Neuron (in vitro differentiated cells): ENCODE measurements at regions not wholly inside any gene's neighbourhood (a gene's known extent, or its start where the extent isn't known, plus 50 kb on each side); places are given as distances from the start of the nearest gene placed in this dataset.
"Not testable (repeated sequence)": the region's sequence is repeated elsewhere in the genome, so short reads cannot be mapped to it uniquely, and the experiment has no call there.

Experiments
- H2AFZ ChIP-seq: one replicate; pipeline ENCODE4 v1.6.1; 2013; ENCODE audit warnings: low read depth, mild to moderate bottlenecking, inconsistent platforms, low read length, moderate library complexity
- H3K27me3 ChIP-seq: one replicate; pipeline ENCODE4 v1.6.1; 2013; ENCODE audit warnings: low read length; ENCODE audit not compliant: insufficient read depth
- H3K36me3 ChIP-seq: one replicate; pipeline ENCODE4 v1.6.1; 2013; ENCODE audit warnings: low read length; ENCODE audit not compliant: insufficient read depth
- H3K4me1 ChIP-seq: one replicate; pipeline ENCODE4 v1.6.1; 2013; ENCODE audit warnings: low read length; ENCODE audit not compliant: insufficient read depth
- H3K4me3 ChIP-seq: 2 replicates; pipeline ENCODE4 v1.5.1; 2013; ENCODE audit warnings: mild to moderate bottlenecking, low read length, moderate library complexity
- H3K9me3 ChIP-seq: one replicate; pipeline ENCODE4 v1.6.1; 2013; ENCODE audit warnings: low read length

GRCh38 chr3:176058856-176059255, 1138.4 kb downstream of the TBL1XR1 start:
- Histone ChIP-seq H3K9me3 (no peaks in the 10 kb centered on the region), H3K4me1 (no peaks in the 10 kb centered on the region), H3K4me3 (no peak overlapping the region), H2AFZ (no peak overlapping the region), H3K36me3 (no peaks in the 10 kb centered on the region), H3K27me3 (no peaks in the 10 kb centered on the region)

- H3K4me3 ChIP-seq = no peak overlapping the region
Observed at GRCh38 chr3:176055836-176056235, 1141.4 kb downstream of the TBL1XR1 start.

DNA sequence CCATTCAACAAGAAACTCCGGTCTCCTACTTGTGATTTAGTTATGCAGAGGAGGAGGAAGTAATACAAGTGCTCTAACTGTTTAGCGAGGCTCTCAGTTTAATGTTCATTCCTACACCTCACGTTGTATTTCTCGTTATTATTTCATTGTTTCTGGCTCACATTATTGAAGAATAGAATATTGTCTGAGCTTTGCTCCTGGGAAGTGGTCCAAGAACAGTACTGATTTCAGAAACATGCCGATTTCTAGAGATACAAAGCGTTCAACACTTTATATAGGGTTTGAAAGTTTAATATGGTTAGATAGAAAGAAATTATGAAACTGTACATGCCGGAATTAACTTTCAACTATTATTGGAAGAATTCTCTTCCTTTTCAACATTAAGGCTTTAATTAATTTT, 1145.5 kb downstream of the TBL1XR1 start:
- no peak overlapping the region for H3K4me3 ChIP-seq
- H3K9me3 ChIP-seq = no peaks in the 10 kb centered on the region
- no peaks in the 10 kb centered on the region for H3K4me1 ChIP-seq
- no peaks in the 10 kb centered on the region for H3K27me3 ChIP-seq
- H3K36me3 ChIP-seq = no peaks in the 10 kb centered on the region
- H2AFZ ChIP-seq = no peak overlapping the region

More at GRCh38 chr3:176055836-176056235, 1141.4 kb downstream of the TBL1XR1 start:
- H3K27me3 ChIP-seq = no peaks in the 10 kb centered on the region
- H3K9me3 ChIP-seq = no peaks in the 10 kb centered on the region
- no peaks in the 10 kb centered on the region for H3K4me1 ChIP-seq
- H3K36me3 ChIP-seq = no peaks in the 10 kb centered on the region
- no peak overlapping the region for H2AFZ ChIP-seq

- no peak overlapping the region for H3K4me3 ChIP-seq
- no peak overlapping the region for H2AFZ ChIP-seq
- H3K36me3 ChIP-seq = no peaks in the 10 kb centered on the region
- H3K9me3 ChIP-seq = no peaks in the 10 kb centered on the region
- no peaks in the 10 kb centered on the region for H3K27me3 ChIP-seq
- H3K4me1 ChIP-seq = no peaks in the 10 kb centered on the region
Observed at GRCh38 chr3:176046703-176047102, 1150.6 kb downstream of the TBL1XR1 start.

DNA sequence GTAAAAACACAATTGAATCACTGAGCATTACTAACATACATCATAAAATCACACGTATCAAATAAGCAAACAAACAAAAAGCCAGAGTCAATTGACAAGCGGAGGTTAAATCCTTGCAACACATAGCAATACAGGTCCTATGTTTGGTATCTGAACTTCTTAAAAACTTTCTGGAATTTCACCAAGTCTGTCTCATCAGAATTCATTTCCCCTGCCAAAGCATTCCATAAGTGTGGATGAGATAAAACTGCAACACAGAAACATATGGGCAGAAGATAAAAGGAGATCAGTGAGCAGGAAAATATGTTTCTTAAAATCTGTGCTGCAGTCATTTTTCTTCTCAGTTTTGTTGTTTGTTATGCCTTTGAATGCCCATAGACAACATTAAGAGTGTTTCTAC, 1155.5 kb downstream of the TBL1XR1 start:
- Histone ChIP-seq H3K36me3 (no peaks in the 10 kb centered on the region), H3K27me3 (no peaks in the 10 kb centered on the region), H3K4me1 (no peaks in the 10 kb centered on the region), H2AFZ (peak overlapping the region; percentile 43), H3K9me3 (no peaks in the 10 kb centered on the region), H3K4me3 (no peak overlapping the region)

GRCh38 chr3:176041185-176041584, 1156.1 kb downstream of the TBL1XR1 start:
- no peaks in the 10 kb centered on the region for H3K4me1 ChIP-seq
- no peak overlapping the region for H2AFZ ChIP-seq
- H3K27me3 ChIP-seq = no peaks in the 10 kb centered on the region
- no peak overlapping the region for H3K4me3 ChIP-seq
- H3K9me3 ChIP-seq = no peaks in the 10 kb centered on the region
- no peaks in the 10 kb centered on the region for H3K36me3 ChIP-seq

- Histone ChIP-seq H3K4me1 (no peaks in the 10 kb centered on the region), H3K9me3 (no peaks in the 10 kb centered on the region), H3K4me3 (no peak overlapping the region), H3K27me3 (no peaks in the 10 kb centered on the region), H2AFZ (no peak overlapping the region), H3K36me3 (no peaks in the 10 kb centered on the region)
Observed at GRCh38 chr3:176037636-176038035, 1159.6 kb downstream of the TBL1XR1 start.

DNA sequence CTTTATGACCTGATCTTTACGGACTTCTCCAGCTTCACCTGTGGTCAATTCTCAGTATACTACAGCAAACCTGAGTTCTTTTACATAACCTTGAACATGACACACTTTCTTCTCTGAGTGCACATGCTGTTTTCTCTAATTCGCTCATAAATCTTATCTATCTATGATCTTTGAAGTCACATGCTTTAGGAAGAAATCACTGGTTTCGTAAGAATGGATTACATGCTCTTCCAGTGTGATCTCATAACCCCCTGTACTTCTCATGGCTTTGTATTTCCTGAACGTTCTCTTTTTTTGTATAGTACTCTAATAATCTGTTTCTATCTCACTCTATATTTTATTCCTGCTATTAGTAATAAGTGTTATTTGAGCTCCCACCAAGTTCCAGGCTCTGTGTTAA, 1165.2 kb downstream of the TBL1XR1 start:
- H3K27me3 ChIP-seq = no peaks in the 10 kb centered on the region
- no peak overlapping the region for H3K4me3 ChIP-seq
- H3K9me3 ChIP-seq = no peaks in the 10 kb centered on the region
- H3K36me3 ChIP-seq = no peaks in the 10 kb centered on the region
- no peak overlapping the region for H2AFZ ChIP-seq
- no peaks in the 10 kb centered on the region for H3K4me1 ChIP-seq

DNA sequence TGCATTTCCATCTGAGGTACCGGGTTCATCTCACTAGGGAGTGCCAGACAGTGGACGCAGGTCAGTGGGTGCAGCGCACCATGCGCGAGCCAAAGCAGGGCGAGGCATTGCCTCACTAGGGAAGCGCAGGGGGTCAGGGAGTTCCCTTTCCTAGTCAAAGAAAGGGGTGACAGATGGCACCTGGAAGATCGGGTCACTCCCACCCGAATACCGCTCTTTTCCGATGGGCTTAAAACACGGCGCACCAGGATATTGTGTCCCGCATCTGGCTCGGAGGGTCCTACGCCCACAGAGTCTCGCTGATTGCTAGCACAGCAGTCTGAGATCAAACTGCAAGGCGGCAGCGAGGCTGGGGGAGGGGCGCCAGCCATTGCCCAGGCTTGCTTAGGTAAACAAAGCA, 1157.1 kb downstream of the NAALADL2 start:
- H3K9me3 ChIP-seq, H2AFZ ChIP-seq, H3K27me3 ChIP-seq, H3K36me3 ChIP-seq, H3K4me3 ChIP-seq, H3K4me1 ChIP-seq: not testable (repeated sequence)

GRCh38 chr3:176015228-176015627, 1156.1 kb downstream of the NAALADL2 start:
- not testable (repeated sequence) for H3K9me3 ChIP-seq

GRCh38 chr3:176009256-176009655, 1150.1 kb downstream of the NAALADL2 start:
- no peaks in the 10 kb centered on the region for H3K9me3 ChIP-seq
- H3K27me3 ChIP-seq = no peaks in the 10 kb centered on the region
- no peak overlapping the region for H3K4me3 ChIP-seq
- H3K4me1 ChIP-seq = no peaks in the 10 kb centered on the region
- H3K36me3 ChIP-seq = no peaks in the 10 kb centered on the region
- H2AFZ ChIP-seq = no peak overlapping the region

More at GRCh38 chr3:176015228-176015627, 1156.1 kb downstream of the NAALADL2 start:
- not testable (repeated sequence) for H2AFZ ChIP-seq, H3K27me3 ChIP-seq, H3K4me3 ChIP-seq, H3K4me1 ChIP-seq, H3K36me3 ChIP-seq

- Histone ChIP-seq H2AFZ (no peak overlapping the region), H3K9me3 (no peaks in the 10 kb centered on the region), H3K4me3 (no peak overlapping the region), H3K27me3 (no peaks in the 10 kb centered on the region), H3K36me3 (no peaks in the 10 kb centered on the region), H3K4me1 (no peaks in the 10 kb centered on the region)
Observed at GRCh38 chr3:176005564-176005963, 1146.4 kb downstream of the NAALADL2 start.

- Histone ChIP-seq H3K4me3 (no peak overlapping the region), H3K4me1 (no peaks in the 10 kb centered on the region), H3K36me3 (no peaks in the 10 kb centered on the region), H3K27me3 (no peaks in the 10 kb centered on the region), H2AFZ (no peak overlapping the region), H3K9me3 (peaks cover 1% of the 10 kb centered on the region)
Observed at GRCh38 chr3:175989161-175989560, 1130.0 kb downstream of the NAALADL2 start.

DNA sequence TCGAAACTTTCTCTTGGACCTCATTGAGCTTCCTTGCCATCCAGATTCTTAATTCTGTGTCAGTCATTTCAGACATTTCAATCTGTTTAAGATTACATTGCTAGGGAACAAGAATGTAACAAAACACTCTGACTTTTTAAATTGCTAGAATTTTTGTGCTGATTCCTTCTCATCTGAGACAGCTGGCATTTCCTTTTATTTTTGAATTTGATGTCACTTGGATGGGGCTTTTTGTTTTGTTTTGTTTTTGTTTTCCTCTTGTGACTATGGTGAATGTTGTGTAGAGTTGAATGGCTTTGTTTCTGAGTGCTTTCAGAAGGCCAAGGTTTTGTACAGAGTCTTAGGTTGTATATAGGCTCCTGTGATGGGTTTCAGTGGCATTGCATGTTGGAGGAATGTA, 1129.3 kb downstream of the NAALADL2 start:
- no peak overlapping the region for H3K4me3 ChIP-seq
- no peak overlapping the region for H2AFZ ChIP-seq
- H3K27me3 ChIP-seq = no peaks in the 10 kb centered on the region
- peaks cover 1% of the 10 kb centered on the region for H3K9me3 ChIP-seq
- H3K36me3 ChIP-seq = no peaks in the 10 kb centered on the region
- H3K4me1 ChIP-seq = no peaks in the 10 kb centered on the region
